HG02763 (cell line): ENCODE measurements at regions not wholly inside any gene's neighbourhood (a gene's known extent, or its start where the extent isn't known, plus 50 kb on each side); places are given as distances from the start of the nearest gene placed in this dataset.

Experiments
- ATAC-seq: cut with Tn5 transposase; IDR thresholded peaks from one replicate; pipeline ENCODE4 v1.9.1; 2021; ENCODE audit warnings: mild to moderate bottlenecking, moderate library complexity; ENCODE audit not compliant: unreplicated experiment

- ATAC-seq, result no peak
Observed at GRCh38 chr3:72571052-72571451, 277.2 kb downstream of the SHQ1 start.

GRCh38 chr3:72569754-72570440 lies 278.3 kb downstream of the SHQ1 start:
- no peak for ATAC-seq

- ATAC-seq, result no peak
Observed at GRCh38 chr3:72568083-72568482, 280.2 kb downstream of the SHQ1 start.

GRCh38 chr3:72567474-72567873 lies 280.8 kb downstream of the SHQ1 start:
- no peak for ATAC-seq

GRCh38 chr3:72565593-72565992 lies 282.7 kb downstream of the SHQ1 start:
- ATAC-seq, result no peak

GRCh38 chr3:72563690-72564370 lies 284.4 kb downstream of the SHQ1 start:
- no peak for ATAC-seq

GRCh38 chr3:72560846-72561675 lies 287.2 kb downstream of the SHQ1 start:
- ATAC-seq, result no peak

- no peak for ATAC-seq
Observed at GRCh38 chr3:72559385-72559784, 288.9 kb downstream of the SHQ1 start.

GRCh38 chr3:72558001-72558400 lies 290.2 kb downstream of the SHQ1 start:
- no peak for ATAC-seq

GRCh38 chr3:72555714-72556113 lies 292.5 kb downstream of the SHQ1 start:
- ATAC-seq, result no peak

GRCh38 chr3:72554689-72555088 lies 293.6 kb downstream of the SHQ1 start:
- ATAC-seq, result no peak

- ATAC-seq, result no peak
Observed at GRCh38 chr3:72553298-72553697, 294.9 kb downstream of the SHQ1 start.

- ATAC-seq, result no peak
Observed at GRCh38 chr3:72550582-72551262, 297.5 kb downstream of the SHQ1 start.

GRCh38 chr3:72549761-72550581 lies 298.3 kb downstream of the SHQ1 start:
- ATAC-seq, result no peak

- no peak for ATAC-seq
Observed at GRCh38 chr3:72548981-72549380, 299.3 kb downstream of the SHQ1 start.

GRCh38 chr3:72548461-72548860 lies 299.8 kb downstream of the SHQ1 start:
- no peak for ATAC-seq

- ATAC-seq, result no peak
Observed at GRCh38 chr3:72547183-72547582, 301.1 kb downstream of the SHQ1 start.

GRCh38 chr3:72544239-72544638 lies 304.0 kb downstream of the SHQ1 start:
- no peak for ATAC-seq

GRCh38 chr3:72543246-72543645 lies 305.0 kb downstream of the SHQ1 start:
- ATAC-seq, result no peak

- ATAC-seq, result no peak
Observed at GRCh38 chr3:72542781-72543180, 305.5 kb downstream of the SHQ1 start.
